ENCODE measurements at regions not wholly inside any gene's neighbourhood (a gene's known extent, or its start where the extent isn't known, plus 50 kb on each side); places are given as distances from the start of the nearest gene placed in this dataset.

- H3K4me3 ChIP-seq, result no peak overlapping the region
- H3K4me1 ChIP-seq, result no peaks in the 10 kb centered on the region
- whole genome bisulfite sequencing, 2 donors, result 65 to 87% methylated on average over 2 of the region's 2 CpGs
Observed at GRCh38 chr21:38179511-38179910, 77.3 kb upstream of the KCNJ15 start.

GRCh38 chr21:38181096-38181495, 75.7 kb upstream of the KCNJ15 start:
- no peak for DNase-seq (ENCODE audit: low spot score in 2 of 2)
- WGBS, 2 donors, result 58% methylated on average over 4 of the region's 4 CpGs

More at GRCh38 chr21:38179511-38179910, 77.3 kb upstream of the KCNJ15 start:
- Histone ChIP-seq H3K9me3 (no peaks in the 10 kb centered on the region), H3K27ac (no peak overlapping the region), H3K36me3 (no peaks in the 10 kb centered on the region), H3K27me3 (no peaks in the 10 kb centered on the region)
- DNase-seq (ENCODE audit: low spot score in 2 of 2), result no peak
- TF ChIP-seq POLR2A (IDR thresholded peaks at IDR 0.05) (no peak), CTCF (IDR thresholded peaks at IDR 0.05) (no peak), EP300 (IDR thresholded peaks at IDR 0.05) (no peak)

GRCh38 chr21:38182370-38182985, 74.3 kb upstream of the KCNJ15 start:
- no peaks in the 10 kb centered on the region for H3K27me3 ChIP-seq
- DNase-seq (ENCODE audit: low spot score in 2 of 2), result no peak
- H3K4me1 ChIP-seq, result no peaks in the 10 kb centered on the region
- H3K9me3 ChIP-seq, result peaks cover 0 to 20% (median 3%) of the 10 kb centered on the region in 4 donors
- no peak overlapping the region for H3K27ac ChIP-seq
- WGBS, 2 donors, result 63 to 75% methylated on average over 2 of the region's 2 CpGs
- no peak overlapping the region for H3K4me3 ChIP-seq
- no peaks in the 10 kb centered on the region for H3K36me3 ChIP-seq
- TF ChIP-seq EP300 (IDR thresholded peaks at IDR 0.05) (no peak), CTCF (IDR thresholded peaks at IDR 0.05) (no peak), POLR2A (IDR thresholded peaks at IDR 0.05) (no peak)

More at GRCh38 chr21:38181096-38181495, 75.7 kb upstream of the KCNJ15 start:
- Histone ChIP-seq H3K27ac (no peak overlapping the region), H3K9me3 (peaks cover 0 to 7% (median 3%) of the 10 kb centered on the region in 4 donors), H3K36me3 (no peaks in the 10 kb centered on the region), H3K27me3 (no peaks in the 10 kb centered on the region), H3K4me3 (no peak overlapping the region), H3K4me1 (no peaks in the 10 kb centered on the region)
- TF ChIP-seq EP300 (IDR thresholded peaks at IDR 0.05) (no peak), POLR2A (IDR thresholded peaks at IDR 0.05) (no peak), CTCF (IDR thresholded peaks at IDR 0.05) (no peak)

GRCh38 chr21:38183961-38184360, 72.8 kb upstream of the KCNJ15 start:
- Histone ChIP-seq H3K27ac (no peak overlapping the region), H3K27me3 (no peaks in the 10 kb centered on the region), H3K36me3 (no peaks in the 10 kb centered on the region), H3K4me1 (no peaks in the 10 kb centered on the region), H3K9me3 (peaks cover 0 to 24% (median 3%) of the 10 kb centered on the region in 4 donors), H3K4me3 (no peak overlapping the region)
- TF ChIP-seq CTCF (IDR thresholded peaks at IDR 0.05), result no peak
- no peak for TF ChIP-seq EP300 (IDR thresholded peaks at IDR 0.05)
- no peak for TF ChIP-seq POLR2A (IDR thresholded peaks at IDR 0.05)
- DNase-seq (ENCODE audit: low spot score in 2 of 2), result no peak
- WGBS, 2 donors, result 87 to 91% methylated on average over 1 of the region's 1 CpG

GRCh38 chr21:38186661-38187270, 70.0 kb upstream of the KCNJ15 start:
- H3K4me1 ChIP-seq, result no peaks in the 10 kb centered on the region
- H3K27ac ChIP-seq, result no peak overlapping the region
- WGBS, 2 donors, result 85 to 91% methylated on average over 1 of the region's 1 CpG
- no peak for DNase-seq (ENCODE audit: low spot score in 2 of 2)
- TF ChIP-seq POLR2A (IDR thresholded peaks at IDR 0.05) (no peak), CTCF (IDR thresholded peaks at IDR 0.05) (no peak), EP300 (IDR thresholded peaks at IDR 0.05) (no peak)
- H3K9me3 ChIP-seq, result peaks cover 0 to 24% (median 3%) of the 10 kb centered on the region in 4 donors
- H3K27me3 ChIP-seq, result no peaks in the 10 kb centered on the region
- no peaks in the 10 kb centered on the region for H3K36me3 ChIP-seq
- no peak overlapping the region for H3K4me3 ChIP-seq
